HG02571 (cell line): ENCODE measurements at regions not wholly inside any gene's neighbourhood (a gene's known extent, or its start where the extent isn't known, plus 50 kb on each side); places are given as distances from the start of the nearest gene placed in this dataset.

Experiments
- ATAC-seq: cut with Tn5 transposase; IDR thresholded peaks from one replicate; pipeline ENCODE4 v1.9.1; 2021; ENCODE audit warnings: mild to moderate bottlenecking, moderate library complexity; ENCODE audit not compliant: unreplicated experiment

DNA sequence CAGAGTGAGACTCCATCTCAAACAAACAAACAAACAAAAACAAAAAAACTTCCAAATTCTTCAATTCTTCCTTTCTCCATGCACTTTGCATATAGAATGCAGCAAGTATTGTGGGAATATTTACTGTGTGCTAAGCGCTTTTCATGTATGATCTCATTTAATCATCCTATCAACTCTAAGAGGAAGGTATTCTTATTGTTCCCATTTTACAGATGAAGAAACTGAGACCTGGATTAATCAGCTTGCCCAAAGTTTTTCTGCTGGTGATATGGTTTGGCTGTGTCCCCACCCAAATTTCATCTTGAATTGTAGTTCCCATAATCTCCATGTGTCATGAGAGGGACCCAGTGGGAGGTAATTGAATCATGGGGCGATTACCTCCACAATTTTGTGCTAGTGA is 56.6 kb upstream of the KCNG1 start:
- ATAC-seq, result no peak

- ATAC-seq, result no peak
Measured at GRCh38 chr20:51077686-51078060, 54.8 kb upstream of the KCNG1 start.

- no peak for ATAC-seq
Measured at GRCh38 chr20:51076786-51077685, 54.1 kb upstream of the KCNG1 start.

GRCh38 chr20:51074062-51074461 is 51.2 kb upstream of the KCNG1 start:
- no peak for ATAC-seq
